GM12873 (cell line): ENCODE measurements at regions not wholly inside any gene's neighbourhood (a gene's known extent, or its start where the extent isn't known, plus 50 kb on each side); places are given as distances from the start of the nearest gene placed in this dataset.

Experiments used
- CTCF ChIP-seq: IDR thresholded peaks from 2 replicates; pipeline ENCODE4 v1.5.1; 2012; ENCODE audit warnings: low read depth, mild to moderate bottlenecking, moderate library complexity, low read length, control low read depth; ENCODE audit not compliant: insufficient read depth; ENCODE audit errors: missing control alignments

DNA sequence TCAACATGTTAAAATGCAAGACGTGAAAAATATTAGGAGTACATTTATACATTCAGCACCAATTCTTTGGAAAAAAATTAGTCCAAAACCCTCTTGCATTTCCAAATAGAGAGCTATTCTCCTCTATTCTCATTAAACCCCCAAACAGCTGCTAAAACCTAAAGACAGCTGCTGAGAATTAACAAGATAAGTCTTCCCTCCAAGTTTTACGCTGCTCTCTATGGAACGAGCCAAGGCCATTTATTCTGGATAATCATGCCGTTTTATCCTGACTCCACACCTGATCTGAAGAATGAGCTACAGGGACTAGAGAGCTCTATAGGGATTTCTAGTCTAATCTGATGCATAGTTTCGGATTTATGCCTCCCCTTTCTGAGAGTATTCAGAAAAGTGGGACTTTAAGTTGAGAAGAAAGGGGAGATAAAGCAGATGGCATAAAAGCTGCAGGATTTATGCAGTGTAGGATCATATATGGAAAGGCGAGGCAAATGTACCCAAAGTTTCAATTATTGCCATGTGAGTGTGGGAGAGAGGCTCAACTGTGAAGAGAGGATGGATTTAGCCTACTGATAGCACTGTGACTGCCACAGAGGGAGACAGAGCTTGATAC, 64.7 kb upstream of the HS3ST5 start:
- no peak for TF ChIP-seq CTCF

DNA sequence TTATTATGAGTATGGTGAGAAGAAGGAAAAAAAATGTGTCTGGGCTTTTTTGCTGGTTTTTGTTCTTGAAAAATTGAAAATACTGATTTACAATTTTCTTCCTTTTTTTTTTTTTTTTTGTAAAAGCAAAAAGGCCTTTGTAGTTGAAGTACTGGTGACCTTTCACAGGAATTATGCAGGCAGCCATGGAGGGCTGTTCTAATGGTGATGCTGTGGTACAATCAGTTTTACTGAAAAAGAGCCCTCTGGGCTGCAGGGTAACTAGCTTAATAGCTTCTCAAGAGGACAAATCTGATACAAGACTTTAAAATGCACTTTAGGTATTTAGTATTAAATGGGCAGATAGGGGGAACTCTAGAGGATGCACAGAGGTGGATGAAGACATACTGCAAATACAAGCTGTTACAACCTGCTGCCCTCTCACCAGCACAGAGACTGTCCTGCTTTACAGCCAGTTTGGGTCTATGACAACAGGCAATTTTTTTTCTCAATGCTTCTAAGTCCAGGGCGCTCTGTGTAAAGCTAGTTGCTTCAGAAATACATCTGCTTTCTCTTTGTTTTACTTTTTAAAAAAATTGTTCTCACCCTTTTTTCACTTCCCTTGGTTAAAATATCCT, 61.6 kb upstream of the HS3ST5 start:
- no peak for TF ChIP-seq CTCF

DNA sequence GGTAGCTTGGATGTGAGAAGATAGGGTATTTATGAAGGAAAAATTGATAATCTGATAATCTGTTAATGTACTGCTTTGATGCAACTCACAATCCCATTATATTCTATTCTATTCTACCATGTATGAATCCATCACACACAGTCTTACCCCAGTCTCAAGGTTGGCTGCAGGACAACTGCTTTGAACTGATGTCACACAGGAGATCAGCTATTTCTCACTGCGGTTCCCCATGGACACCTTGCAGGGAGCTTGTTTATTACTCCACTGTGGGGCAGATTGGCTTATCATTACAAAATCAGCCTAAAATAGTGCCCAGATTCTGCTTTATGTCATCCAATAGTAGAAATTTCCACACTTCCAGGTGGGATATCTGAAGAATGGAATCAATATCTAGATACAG, 61.0 kb upstream of the HS3ST5 start:
- no peak for TF ChIP-seq CTCF

DNA sequence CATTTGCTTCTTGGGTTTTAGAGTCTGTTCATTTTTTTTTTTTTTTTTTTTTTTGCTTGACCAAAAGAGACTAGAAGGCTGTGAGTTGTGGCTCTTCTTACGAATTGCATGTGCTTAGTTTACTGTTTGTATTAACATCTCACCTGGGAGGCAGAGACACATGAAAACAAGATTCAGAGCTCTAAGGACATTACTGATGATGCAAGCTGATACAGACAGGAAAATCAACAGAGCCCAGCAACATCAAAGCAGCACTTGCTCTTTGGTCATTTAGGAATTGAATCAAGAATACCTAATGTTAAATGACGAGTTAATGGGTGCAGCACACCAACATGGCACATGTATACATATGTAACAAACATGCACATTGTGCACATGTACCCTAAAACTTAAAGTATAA, 55.7 kb upstream of the HS3ST5 start:
- TF ChIP-seq CTCF = no peak
